B cell (primary cell): ENCODE measurements at regions not wholly inside any gene's neighbourhood (a gene's known extent, or its start where the extent isn't known, plus 50 kb on each side); places are given as distances from the start of the nearest gene placed in this dataset.

Experiments
- ATAC-seq: fragments of 200-7000 bp; cut with Tn5 transposase; one replicate; pipeline ENCODE4 v1.10.0; 2021; ENCODE audit warnings: low read depth, mild to moderate bottlenecking, moderate number of reproducible peaks, moderate library complexity
- CTCF ChIA-PET: fragments of 350-600 bp; sonication (Branson Sonifier 250); formaldehyde crosslinking; loops from one replicate; lab custom pipeline; 2021; ENCODE audit warnings: antibody characterized with exemption, inconsistent platforms; lab: Charles Lee
- POLR2A ChIA-PET: fragments of 350-600 bp; sonication (Branson Sonifier 250); formaldehyde crosslinking; loops from one replicate; lab custom pipeline; 2021; ENCODE audit warnings: antibody characterized with exemption; lab: Charles Lee
- DNase-seq: peaks from one replicate; pipeline ENCODE4 v3.0.0; 2013
- H2AFZ ChIP-seq: 2 replicates; pipeline ENCODE4 v1.6.1; 2012; ENCODE audit warnings: mild to moderate bottlenecking, low read depth, low read length; ENCODE audit not compliant: insufficient read depth, poor library complexity, severe bottlenecking
- H3K27ac ChIP-seq, 2 donors: 1 replicate in 1 of 2; 2 replicates in 1 of 2; pipeline ENCODE4 v1.5.1; 2012 to 2013; ENCODE audit warnings: low read length in 2 of 2, mild to moderate bottlenecking in 2 of 2, moderate library complexity in 1 of 2
- H3K27me3 ChIP-seq, 4 experiments: fragments of 200-600 bp in 1 of 4; sonication (generic) in 1 of 4; replicated peaks in 1 of 4; 1 replicate in 2 of 4; 2 replicates in 2 of 4; pipeline versions ENCODE4 v1.6.1 to v1.7.0; 2013 to 2016; ENCODE audit warnings: low read length in 3 of 4, mild to moderate bottlenecking in 2 of 4, mixed read lengths in 1 of 4, moderate library complexity in 1 of 4; ENCODE audit not compliant: insufficient read depth in 4 of 4, control insufficient read depth in 3 of 4; ENCODE audit errors: control extremely low read depth in 1 of 4
- H3K36me3 ChIP-seq, 2 experiments: replicated peaks in 1 of 2; 1 replicate in 1 of 2; 2 replicates in 1 of 2; pipeline versions ENCODE4 v1.6.1 to v1.7.1; 2013; ENCODE audit warnings: low read length in 1 of 2; ENCODE audit not compliant: insufficient read depth in 2 of 2, control insufficient read depth in 1 of 2; ENCODE audit errors: control extremely low read depth in 1 of 2, extremely low read depth in 1 of 2
- H3K4me1 ChIP-seq, 2 donors: fragments of 200-600 bp in 1 of 2; sonication (generic) in 1 of 2; 1 replicate in 1 of 2; 2 replicates in 1 of 2; pipeline versions ENCODE4 v1.5.1 to v1.6.1; 2013 to 2017; ENCODE audit warnings: low read length in 2 of 2; ENCODE audit not compliant: control insufficient read depth in 2 of 2, insufficient read depth in 2 of 2
- H3K4me2 ChIP-seq: replicated peaks from 2 replicates; pipeline ENCODE3; 2012; ENCODE audit warnings: mild to moderate bottlenecking, low read depth, low read length; ENCODE audit not compliant: poor library complexity, severe bottlenecking
- H3K4me3 ChIP-seq, 5 experiments: fragments of 200-600 bp in 1 of 5; sonication (generic) in 1 of 5; 1 replicate in 3 of 5; 2 replicates in 2 of 5; pipeline versions ENCODE4 v1.5.1 to v1.7.0; 2011 to 2016; ENCODE audit warnings: low read length in 4 of 5, mild to moderate bottlenecking in 4 of 5, low read depth in 2 of 5, control low read depth in 1 of 5, moderate library complexity in 1 of 5; ENCODE audit not compliant: insufficient read depth in 1 of 5; ENCODE audit errors: control extremely low read depth in 1 of 5, extremely low read depth in 1 of 5
- H3K79me2 ChIP-seq: fragments of 200-600 bp; sonication (generic); one replicate; pipeline ENCODE4 v1.6.0; 2016; ENCODE audit warnings: low read length; ENCODE audit not compliant: control insufficient read depth, insufficient read depth
- H3K9ac ChIP-seq: fragments of 200-600 bp; sonication (generic); 2 replicates; pipeline ENCODE4 v1.6.1; 2017; ENCODE audit warnings: mild to moderate bottlenecking, low read length, moderate library complexity
- H3K9me3 ChIP-seq, 3 donors: one replicate each; pipeline versions ENCODE4 v1.6.1 to v1.7.1; 2013; ENCODE audit warnings: low read length in 2 of 3; ENCODE audit not compliant: control insufficient read depth in 2 of 3, insufficient read depth in 1 of 3; ENCODE audit errors: control extremely low read depth in 1 of 3
- H4K20me1 ChIP-seq: 2 replicates; pipeline ENCODE4 v1.6.0; 2012; ENCODE audit warnings: mild to moderate bottlenecking, low read length; ENCODE audit not compliant: insufficient read depth, control insufficient read depth, poor library complexity, severe bottlenecking
- H3K27ac Mint-ChIP-seq: one replicate; pipeline ENCODE4 v1.8.0; 2021; ENCODE audit warnings: mixed read lengths
- H3K27me3 Mint-ChIP-seq: one replicate; pipeline ENCODE4 v1.8.0; 2021; ENCODE audit warnings: mixed read lengths
- H3K4me1 Mint-ChIP-seq: one replicate; pipeline ENCODE4 v1.8.0; 2021; ENCODE audit warnings: mixed read lengths
- H3K4me3 Mint-ChIP-seq: one replicate; pipeline ENCODE4 v1.8.0; 2021; ENCODE audit warnings: mixed read lengths
- H3K9me3 Mint-ChIP-seq: one replicate; pipeline ENCODE4 v1.8.0; 2022; ENCODE audit warnings: mixed read lengths; ENCODE audit not compliant: insufficient read depth
- CTCF ChIP-seq: fragments of 200-600 bp; IDR thresholded peaks from one replicate; pipeline ENCODE4 v1.8.0; 2022; ENCODE audit warnings: antibody characterized with exemption, mild to moderate bottlenecking
- EZH2 ChIP-seq: IDR thresholded peaks from 2 replicates; pipeline ENCODE4 v1.6.1; 2012; ENCODE audit warnings: borderline replicate concordance, low read depth, mild to moderate bottlenecking, moderate library complexity, low read length; ENCODE audit not compliant: insufficient read depth, poor library complexity, severe bottlenecking
- WGBS: methylation state at CpG from one replicate; pipeline ENCODE4 v1.1.5; 2013; ENCODE audit warnings: missing lambda C conversion rate; ENCODE audit not compliant: insufficient coverage; 5-methylcytosine and 5-hydroxymethylcytosine counted together
- intact Hi-C: fragments of 100-400 bp; cut with micrococcal nuclease; formaldehyde crosslinking; loops from one replicate; pipeline ENCODE4 v1.10.0; 2022

GRCh38 chr6:67277312-67277711, 1357.8 kb upstream of the ADGRB3 start:
- H3K27me3 ChIP-seq, result no peaks in the 10 kb centered on the region
- Mint-ChIP-seq H3K4me1 (no peaks in the 10 kb centered on the region), H3K9me3 (no peaks in the 10 kb centered on the region), H3K4me3 (no peak overlapping the region), H3K27me3 (no peaks in the 10 kb centered on the region), H3K27ac (no peak overlapping the region)
- no CpG with 5 or more reads among the region's 2 CpGs for WGBS
- H3K9ac ChIP-seq, result no peak overlapping the region
- H3K36me3 ChIP-seq, result no peaks in the 10 kb centered on the region
- H3K9me3 ChIP-seq, result peaks cover 0 to 1% (median 0%) of the 10 kb centered on the region in 3 donors
- intact Hi-C loops, result no loop called here
- ATAC-seq, result no peak
- H3K4me2 ChIP-seq, result no peak overlapping the region
- no peaks in the 10 kb centered on the region for H3K4me1 ChIP-seq
- no peak overlapping the region for H2AFZ ChIP-seq
- no peak for TF ChIP-seq EZH2
- no peak for TF ChIP-seq CTCF
- H3K27ac ChIP-seq, result no peak overlapping the region
- ChIA-PET POLR2A (no interaction called here), CTCF (no interaction called here)
- no peaks in the 10 kb centered on the region for H3K79me2 ChIP-seq
- DNase-seq, result no peak
- no peak overlapping the region for H3K4me3 ChIP-seq
- no peaks in the 10 kb centered on the region for H4K20me1 ChIP-seq

- no peak overlapping the region for H3K27ac Mint-ChIP-seq
- no peak for ATAC-seq
These were observed 1368.8 kb upstream of the ADGRB3 start for GRCh38 chr6:67265996-67266921.

More at GRCh38 chr6:67265996-67266921, 1368.8 kb upstream of the ADGRB3 start:
- no peaks in the 10 kb centered on the region for H3K9me3 Mint-ChIP-seq
- no peak overlapping the region for H2AFZ ChIP-seq
- no peaks in the 10 kb centered on the region for H3K4me1 Mint-ChIP-seq
- no peak overlapping the region for H3K27ac ChIP-seq
- no peak overlapping the region for H3K9ac ChIP-seq
- no peaks in the 10 kb centered on the region for H3K4me1 ChIP-seq
- TF ChIP-seq EZH2 (no peak), CTCF (no peak)
- peaks cover 0 to 10% (median 0%) of the 10 kb centered on the region in 3 donors for H3K9me3 ChIP-seq
- no peaks in the 10 kb centered on the region for H3K79me2 ChIP-seq
- no peaks in the 10 kb centered on the region for H3K27me3 Mint-ChIP-seq
- ChIA-PET POLR2A (no interaction called here), CTCF (no interaction called here)
- no peak overlapping the region for H3K4me3 ChIP-seq
- 88% methylated on average over 18 of the region's 20 CpGs for WGBS
- intact Hi-C loops, result no loop called here
- no peak overlapping the region for H3K4me2 ChIP-seq
- DNase-seq, result no peak
- H3K4me3 Mint-ChIP-seq, result no peak overlapping the region
- H3K36me3 ChIP-seq, result no peaks in the 10 kb centered on the region
- no peaks in the 10 kb centered on the region for H3K27me3 ChIP-seq
- H4K20me1 ChIP-seq, result no peaks in the 10 kb centered on the region
